Lower lobe of right lung (tissue), 2 donors: ENCODE measurements at regions not wholly inside any gene's neighbourhood (a gene's known extent, or its start where the extent isn't known, plus 50 kb on each side); places are given as distances from the start of the nearest gene placed in this dataset.

Experiments
- ATAC-seq, 2 donors: fragments of 200-7000 bp; cut with Tn5 transposase; one replicate each; pipeline ENCODE4 v1.9.1; 2020 to 2022; ENCODE audit warnings: mild to moderate bottlenecking in 2 of 2, moderate library complexity in 2 of 2
- DNase-seq: peaks from one replicate; pipeline ENCODE4 v3.0.0-alpha.2; 2020
- H3K27ac ChIP-seq: fragments of 200-600 bp; one replicate; pipeline ENCODE4 v1.8.0; 2022
- H3K27me3 ChIP-seq: fragments of 200-600 bp; one replicate; pipeline ENCODE4 v1.8.0; 2022; ENCODE audit warnings: low read depth
- H3K36me3 ChIP-seq: fragments of 200-600 bp; one replicate; pipeline ENCODE4 v1.8.0; 2022; ENCODE audit warnings: mild to moderate bottlenecking
- H3K4me1 ChIP-seq: fragments of 200-600 bp; one replicate; pipeline ENCODE4 v1.8.0; 2022
- H3K4me3 ChIP-seq: fragments of 200-600 bp; one replicate; pipeline ENCODE4 v1.8.0; 2022; ENCODE audit warnings: mild to moderate bottlenecking
- H3K9me3 ChIP-seq: fragments of 200-600 bp; one replicate; pipeline ENCODE4 v1.8.0; 2022
- CTCF ChIP-seq: fragments of 200-600 bp; IDR thresholded peaks from one replicate; pipeline ENCODE4 v1.8.0; 2022; ENCODE audit warnings: antibody characterized with exemption, mild to moderate bottlenecking
- intact Hi-C: fragments of 100-400 bp; cut with DNase I; formaldehyde crosslinking; loops from one replicate; pipeline ENCODE4 v1.11.0; 2022
- donor health status: DM: no; HTN: yes; CAD: no; lungs with severe emphysema.

GRCh38 chr12:115394496-115395220 lies 710.7 kb upstream of the TBX3 start:
- no peaks in the 10 kb centered on the region for H3K4me1 ChIP-seq
- peaks cover 10% of the 10 kb centered on the region for H3K9me3 ChIP-seq
- TF ChIP-seq CTCF: no peak
- H3K27me3 ChIP-seq: no peaks in the 10 kb centered on the region
- DNase-seq (no peak), ATAC-seq (no peak)
- no peak overlapping the region for H3K27ac ChIP-seq
- H3K4me3 ChIP-seq: no peak overlapping the region
- intact Hi-C loops: no loop called here
- no peaks in the 10 kb centered on the region for H3K36me3 ChIP-seq

DNA sequence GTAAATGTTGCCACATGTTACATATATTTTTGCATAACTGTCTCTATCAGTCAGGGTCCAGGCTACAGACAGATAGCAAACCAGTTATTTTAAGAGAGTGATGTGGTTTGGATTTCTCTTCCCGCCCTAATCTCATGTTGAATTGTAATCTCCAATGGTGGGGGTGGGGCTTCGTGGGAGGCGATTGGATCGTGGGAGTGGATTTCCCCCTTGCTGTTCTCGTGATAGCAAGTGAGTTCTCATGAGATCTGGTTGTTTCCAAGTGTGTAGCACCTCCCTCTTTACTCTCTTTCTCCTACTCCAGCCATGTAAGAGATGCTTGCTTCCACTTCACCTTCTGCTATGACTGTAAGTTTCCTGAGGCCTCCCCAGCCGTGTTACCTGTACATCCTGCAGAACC lies 704.2 kb upstream of the TBX3 start:
- no peaks in the 10 kb centered on the region for H3K4me1 ChIP-seq
- H3K36me3 ChIP-seq: no peaks in the 10 kb centered on the region
- TF ChIP-seq CTCF: no peak
- no peaks in the 10 kb centered on the region for H3K27me3 ChIP-seq
- ATAC-seq: no peak
- intact Hi-C loops: no loop called here
- no peaks in the 10 kb centered on the region for H3K9me3 ChIP-seq
- H3K4me3 ChIP-seq: no peak overlapping the region
- no peak overlapping the region for H3K27ac ChIP-seq
- DNase-seq: no peak

- no peaks in the 10 kb centered on the region for H3K27me3 ChIP-seq
- no peaks in the 10 kb centered on the region for H3K9me3 ChIP-seq
- H3K4me1 ChIP-seq: no peaks in the 10 kb centered on the region
- H3K36me3 ChIP-seq: no peaks in the 10 kb centered on the region
- H3K4me3 ChIP-seq: no peak overlapping the region
- no peak for TF ChIP-seq CTCF
- no peak overlapping the region for H3K27ac ChIP-seq
- intact Hi-C loops: no loop called here
- ATAC-seq (no peak), DNase-seq (no peak)
These were observed 703.5 kb upstream of the TBX3 start for GRCh38 chr12:115387467-115387901.

DNA sequence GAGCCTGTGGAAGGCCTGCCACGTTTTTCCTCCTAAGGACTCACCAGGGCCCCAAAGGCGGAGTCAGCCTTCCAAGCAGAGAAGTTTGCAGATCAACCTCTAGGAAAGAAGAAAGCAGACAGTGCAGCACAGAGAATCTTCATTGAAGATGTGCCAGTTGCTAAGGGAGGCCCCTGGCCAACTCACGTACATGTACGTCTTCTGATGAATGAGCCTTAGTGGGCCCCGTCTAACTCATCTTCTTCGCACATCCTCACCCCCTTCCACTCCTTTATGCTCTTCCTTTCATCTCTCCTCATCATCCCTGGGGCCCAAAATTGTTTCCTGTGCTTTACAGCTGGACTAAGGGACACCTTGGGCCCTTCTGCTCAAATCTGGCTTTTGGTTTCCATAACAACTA lies 703.0 kb upstream of the TBX3 start:
- intact Hi-C loops: no loop called here
- H3K27ac ChIP-seq: no peak overlapping the region

DNA sequence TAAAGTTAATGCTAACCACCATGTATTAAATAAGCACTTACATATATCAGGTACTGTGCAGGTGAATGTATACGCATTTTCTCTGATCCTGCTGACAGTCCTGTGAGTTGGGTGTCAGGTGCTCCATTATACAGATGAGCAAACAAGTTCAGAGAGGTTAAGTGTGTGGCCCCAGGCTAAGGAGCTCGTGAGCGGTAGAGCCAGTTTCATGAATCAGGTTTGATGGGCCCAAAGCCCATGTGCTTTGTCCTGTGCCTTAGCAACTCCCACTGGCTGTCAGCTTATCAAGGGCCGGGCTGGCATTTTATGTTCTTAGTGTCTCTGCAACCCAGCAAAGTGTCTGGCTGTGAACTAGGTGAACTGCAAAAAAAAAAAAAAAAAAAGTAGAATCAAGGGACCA lies 701.2 kb upstream of the TBX3 start:
- no peak for TF ChIP-seq CTCF
- Histone ChIP-seq H3K27me3 (peaks cover under 1% of the 10 kb centered on the region), H3K9me3 (no peaks in the 10 kb centered on the region), H3K36me3 (no peaks in the 10 kb centered on the region), H3K4me3 (no peak overlapping the region), H3K27ac (no peak overlapping the region), H3K4me1 (no peaks in the 10 kb centered on the region)
- intact Hi-C loops: no loop called here
- no peak for ATAC-seq
- DNase-seq: no peak

More for the DNA sequence above, 703.0 kb upstream of the TBX3 start:
- H3K4me1 ChIP-seq: no peaks in the 10 kb centered on the region
- no peak for ATAC-seq
- H3K36me3 ChIP-seq: no peaks in the 10 kb centered on the region
- TF ChIP-seq CTCF: no peak
- H3K27me3 ChIP-seq: no peaks in the 10 kb centered on the region
- no peak overlapping the region for H3K4me3 ChIP-seq
- no peaks in the 10 kb centered on the region for H3K9me3 ChIP-seq
- DNase-seq: no peak
